ENCODE measurements at regions not wholly inside any gene's neighbourhood (a gene's known extent, or its start where the extent isn't known, plus 50 kb on each side); places are given as distances from the start of the nearest gene placed in this dataset.

DNA sequence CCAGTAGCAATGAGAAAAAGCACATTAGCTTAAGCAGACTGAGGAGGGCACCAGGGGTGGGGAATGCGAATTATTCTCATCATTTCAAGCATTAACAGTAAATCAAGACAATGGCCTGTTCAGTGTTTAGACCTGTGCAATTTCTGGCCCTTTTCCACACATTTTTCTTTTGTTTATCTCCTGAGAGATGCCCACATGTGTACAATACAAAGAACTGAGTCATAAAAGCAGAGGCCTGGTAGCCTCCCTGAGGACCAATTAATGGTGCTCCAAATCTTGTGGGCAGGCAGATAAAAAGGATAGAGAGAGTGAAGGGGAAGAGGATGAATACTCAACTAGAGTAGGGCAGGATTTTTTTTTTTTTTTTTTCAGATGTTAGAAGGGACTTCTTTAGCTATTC lies 480.8 kb downstream of the RERGL start:
- Histone ChIP-seq H2AFZ (ENCODE audit: low read depth, low read length) (no peak overlapping the region), H4K20me1 (replicated peaks; ENCODE audit: control insufficient read depth, insufficient read depth, low read length) (no peaks in the 10 kb centered on the region), H3K9me3 (replicated peaks; ENCODE audit: control insufficient read depth, insufficient read depth, low read depth, low read length) (no peaks in the 10 kb centered on the region), H3K4me1 (replicated peaks in 1 of 2; ENCODE audit: control insufficient read depth in 2 of 2, insufficient read depth in 2 of 2, low read length in 2 of 2) (no peaks in the 10 kb centered on the region), H3K9ac (ENCODE audit: insufficient read depth in 1 of 2, low read depth in 2 of 2, low read length in 2 of 2) (no peak overlapping the region), H3K4me3 (no peak overlapping the region), H3K4me2 (ENCODE audit: insufficient read depth, low read length) (no peak overlapping the region), H3K9me1 (ENCODE audit: control insufficient read depth, insufficient read depth, low read length) (no peaks in the 10 kb centered on the region), H3K27ac (ENCODE audit: extremely low read depth, low read depth, low read length) (no peak overlapping the region), H3K27me3 (ENCODE audit: control insufficient read depth in 2 of 2, insufficient read depth in 2 of 2, low read length in 2 of 2) (no peaks in the 10 kb centered on the region), H3K79me2 (ENCODE audit: control insufficient read depth, insufficient read depth, low read length) (no peaks in the 10 kb centered on the region), H3K36me3 (ENCODE audit: control insufficient read depth, insufficient read depth, low read length) (no peaks in the 10 kb centered on the region)
- FAIRE-seq (no peak), DNase-seq (ENCODE audit: extremely low read depth in 1 of 4, low spot score in 3 of 4) (no peak), ATAC-seq (no peak)
- ChIA-PET CTCF (ENCODE audit: low intra/inter-chr PET ratio) (no interaction called here), POLR2A (no interaction called here)
- in situ Hi-C loops (cut with MboI): no loop called here
- no TSS peak for BruUV-seq (replicated peaks)
- WGBS (ENCODE audit: insufficient coverage, low coverage, missing lambda C conversion rate): 0% methylated on average over 1 of the region's 1 CpG
- TF ChIP-seq ZKSCAN1 (IDR thresholded peaks at IDR 0.05; ENCODE audit: low read depth, low read length) (no peak), BMI1 (IDR thresholded peaks at IDR 0.05; ENCODE audit: low read length) (no peak), THRAP3 (IDR thresholded peaks at IDR 0.05; ENCODE audit: borderline replicate concordance) (no peak), NCOR1 (IDR thresholded peaks at IDR 0.05) (no peak), SOX6 (IDR thresholded peaks at IDR 0.05) (no peak), AFF1 (IDR thresholded peaks at IDR 0.05; ENCODE audit: low read depth in 1 of 2, partially characterized antibody in 2 of 2) (no peak), ETV1 (tag; conservative IDR thresholded peaks at IDR 0.05; ENCODE audit: low read depth) (no peak), DACH1 (IDR thresholded peaks at IDR 0.05; ENCODE audit: partially characterized antibody) (no peak), GTF2F1 (IDR thresholded peaks at IDR 0.05; ENCODE audit: low read depth, low read length) (no peak), DEAF1 (CRISPR knock-in tag; IDR thresholded peaks at IDR 0.05) (no peak), MAFK (IDR thresholded peaks at IDR 0.05; ENCODE audit: low read length) (no peak)
- intact Hi-C loops (cut with micrococcal nuclease): no loop called here

All from K562 (cell line).